Cardiac fibroblast (primary cell): ENCODE measurements at regions not wholly inside any gene's neighbourhood (a gene's known extent, or its start where the extent isn't known, plus 50 kb on each side); places are given as distances from the start of the nearest gene placed in this dataset.
"Not testable (repeated sequence)": the region's sequence is repeated elsewhere in the genome, so short reads cannot be mapped to it uniquely, and the experiment has no call there.

Experiments used
- DNase-seq, 2 donors: peaks; one replicate each; pipeline versions ENCODE4 v3.0.0 to v3.0.0-alpha.2; 2010; ENCODE audit warnings: low read depth in 2 of 2
- H3K4me3 ChIP-seq, 2 donors: replicated peaks in 1 of 2; 1 replicate in 1 of 2; 2 replicates in 1 of 2; pipeline ENCODE4 v1.5.1; 2011; ENCODE audit warnings: low read depth in 2 of 2, low read length in 2 of 2, mild to moderate bottlenecking in 2 of 2, moderate library complexity in 1 of 2
- TF ChIP-seq, protein P1 (sequence below): IDR thresholded peaks from one replicate; pipeline ENCODE4 v1.5.1; 2011; ENCODE audit warnings: low read depth, mild to moderate bottlenecking, low read length, inconsistent platforms

DNA sequence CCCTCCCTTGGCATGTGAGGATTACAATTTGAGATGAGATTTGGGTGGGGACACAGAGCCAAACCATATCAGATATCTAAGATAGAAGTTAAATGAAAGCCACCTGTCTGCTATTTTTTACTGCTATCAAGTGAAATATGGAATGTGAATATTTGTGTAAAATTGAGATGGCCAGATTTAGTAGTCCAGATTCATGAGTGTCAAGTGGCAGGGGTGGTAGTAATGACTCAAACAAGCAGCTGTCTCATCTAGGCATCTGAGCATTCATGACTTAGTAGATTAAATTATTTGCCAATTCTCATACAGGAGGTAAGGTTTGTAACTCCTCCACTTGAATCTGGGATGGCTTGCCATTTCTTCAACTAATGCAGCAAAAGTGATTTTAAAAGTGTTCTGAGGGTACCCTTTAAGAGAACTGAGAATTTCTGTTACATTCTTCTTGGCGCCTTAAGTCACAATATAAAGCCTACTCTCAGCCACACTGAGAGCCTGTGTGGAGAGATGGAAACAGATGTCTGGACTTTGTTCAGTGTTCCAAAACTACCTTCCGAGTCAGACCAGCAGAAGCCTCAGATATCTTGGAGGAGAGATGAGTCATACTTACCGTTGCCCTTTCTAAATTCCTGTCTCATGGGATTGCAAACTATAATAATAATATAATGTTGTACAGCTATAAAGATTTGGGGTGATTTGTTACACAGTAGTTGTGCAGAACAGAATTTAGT, 1065.6 kb upstream of the TMPRSS15 start:
- no peak overlapping the region for H3K4me3 ChIP-seq
- TF ChIP-seq, protein P1, sequence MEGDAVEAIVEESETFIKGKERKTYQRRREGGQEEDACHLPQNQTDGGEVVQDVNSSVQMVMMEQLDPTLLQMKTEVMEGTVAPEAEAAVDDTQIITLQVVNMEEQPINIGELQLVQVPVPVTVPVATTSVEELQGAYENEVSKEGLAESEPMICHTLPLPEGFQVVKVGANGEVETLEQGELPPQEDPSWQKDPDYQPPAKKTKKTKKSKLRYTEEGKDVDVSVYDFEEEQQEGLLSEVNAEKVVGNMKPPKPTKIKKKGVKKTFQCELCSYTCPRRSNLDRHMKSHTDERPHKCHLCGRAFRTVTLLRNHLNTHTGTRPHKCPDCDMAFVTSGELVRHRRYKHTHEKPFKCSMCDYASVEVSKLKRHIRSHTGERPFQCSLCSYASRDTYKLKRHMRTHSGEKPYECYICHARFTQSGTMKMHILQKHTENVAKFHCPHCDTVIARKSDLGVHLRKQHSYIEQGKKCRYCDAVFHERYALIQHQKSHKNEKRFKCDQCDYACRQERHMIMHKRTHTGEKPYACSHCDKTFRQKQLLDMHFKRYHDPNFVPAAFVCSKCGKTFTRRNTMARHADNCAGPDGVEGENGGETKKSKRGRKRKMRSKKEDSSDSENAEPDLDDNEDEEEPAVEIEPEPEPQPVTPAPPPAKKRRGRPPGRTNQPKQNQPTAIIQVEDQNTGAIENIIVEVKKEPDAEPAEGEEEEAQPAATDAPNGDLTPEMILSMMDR, result no peak
- DNase-seq, result peak in 1 of 2 donors; percentile 20

DNA sequence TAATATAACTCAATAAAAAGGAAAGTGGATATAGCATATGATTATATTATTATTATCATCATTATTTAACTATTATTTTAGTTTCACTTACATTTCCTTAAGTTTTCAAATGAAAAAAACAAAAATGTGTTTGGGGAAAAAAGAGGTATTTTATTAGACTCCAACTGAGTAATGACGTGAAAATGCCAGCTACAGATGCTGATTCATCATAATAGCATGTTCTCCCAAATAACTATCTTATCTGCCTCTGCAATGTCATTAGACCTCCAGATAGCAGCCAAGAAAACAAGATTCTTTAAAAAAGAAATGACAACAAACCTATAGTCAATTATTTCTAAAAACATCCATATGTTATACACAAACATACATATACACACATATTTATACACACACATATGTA, 1071.9 kb upstream of the TMPRSS15 start:
- H3K4me3 ChIP-seq, result no peak overlapping the region
- peak; percentile 6 to 70 for DNase-seq
- TF ChIP-seq, protein P1, result no peak

DNA sequence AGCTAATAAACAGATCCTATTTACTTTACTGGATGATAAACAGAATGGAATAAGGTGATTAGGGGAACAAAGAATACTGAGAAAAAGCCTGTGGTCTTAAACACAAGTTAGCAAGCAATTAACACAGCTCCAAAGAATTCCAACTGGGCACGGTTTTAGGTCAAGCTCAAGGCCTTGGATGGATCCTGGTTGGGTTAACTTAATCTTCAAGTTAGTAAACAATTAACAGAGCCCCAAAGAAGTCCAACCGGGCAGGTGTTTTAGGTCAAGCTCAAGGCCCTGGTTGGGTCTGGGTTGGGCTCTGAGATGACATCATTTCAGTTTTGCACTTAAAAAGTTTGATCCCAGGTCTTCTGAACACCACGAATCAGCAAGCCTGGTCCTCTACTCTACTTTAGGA, 1086.3 kb upstream of the TMPRSS15 start:
- no peak for DNase-seq
- TF ChIP-seq, protein P1, result no peak
- H3K4me3 ChIP-seq, result no peak overlapping the region

DNA sequence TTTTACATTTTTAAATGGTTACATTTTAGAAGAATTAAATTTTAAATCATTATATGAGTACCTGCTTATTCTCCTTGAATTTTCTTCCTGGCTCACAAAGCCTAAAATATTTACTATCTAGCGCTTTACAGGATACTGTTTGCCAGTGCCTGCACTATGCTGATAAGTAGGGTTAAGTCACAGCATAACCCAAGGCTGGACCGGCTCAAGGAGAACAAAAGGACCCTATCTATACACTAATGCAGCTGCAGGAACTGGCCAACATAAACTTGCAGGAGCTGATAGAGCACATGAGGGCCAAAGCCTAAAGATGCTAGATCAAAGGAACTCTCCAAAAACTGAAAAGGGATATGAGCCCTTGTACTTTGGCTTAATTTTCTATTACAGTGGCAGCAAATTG, 1086.9 kb upstream of the TMPRSS15 start:
- DNase-seq, result no peak
- H3K4me3 ChIP-seq, result no peak overlapping the region
- TF ChIP-seq, protein P1, result no peak

DNA sequence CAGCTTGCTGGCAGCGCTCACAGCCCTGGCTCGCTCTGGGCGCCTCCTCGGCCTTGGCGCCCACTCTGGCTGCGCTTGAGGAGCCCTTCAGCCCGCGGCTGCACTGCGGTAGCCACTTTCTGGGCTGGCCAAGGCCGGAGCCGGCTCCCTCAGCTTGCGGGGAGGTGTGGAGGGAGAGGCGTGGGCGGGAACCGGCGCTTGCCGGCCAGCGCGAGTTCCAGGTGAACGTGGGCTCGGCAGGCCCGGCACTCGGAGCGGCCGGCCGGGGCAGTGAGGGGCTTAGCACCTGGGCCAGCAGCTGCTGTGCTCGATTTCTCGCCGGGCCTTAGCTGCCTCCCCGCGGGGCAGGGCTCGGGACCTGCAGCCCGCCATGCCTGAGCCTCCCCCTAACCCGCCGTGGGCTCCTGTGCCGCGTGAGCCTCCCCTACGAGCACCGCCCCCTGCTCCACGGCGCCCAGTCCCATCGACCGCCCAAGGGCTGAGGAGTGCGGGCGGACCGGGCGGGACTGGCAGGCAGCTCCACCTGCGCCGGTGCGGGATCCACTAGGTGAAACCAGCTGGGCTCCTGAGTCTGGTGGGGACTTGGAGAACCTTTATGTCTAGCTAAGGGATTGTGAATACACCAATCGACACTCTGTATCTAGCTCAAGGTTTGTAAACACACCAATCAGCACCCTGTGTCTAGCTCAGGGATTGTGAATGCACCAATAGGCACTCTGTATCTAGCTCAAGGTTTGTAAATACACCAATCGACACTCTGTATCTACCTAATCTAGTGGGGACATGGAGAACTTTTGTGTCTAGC, 1090.1 kb upstream of the TMPRSS15 start:
- H3K4me3 ChIP-seq, DNase-seq: not testable (repeated sequence)

DNA sequence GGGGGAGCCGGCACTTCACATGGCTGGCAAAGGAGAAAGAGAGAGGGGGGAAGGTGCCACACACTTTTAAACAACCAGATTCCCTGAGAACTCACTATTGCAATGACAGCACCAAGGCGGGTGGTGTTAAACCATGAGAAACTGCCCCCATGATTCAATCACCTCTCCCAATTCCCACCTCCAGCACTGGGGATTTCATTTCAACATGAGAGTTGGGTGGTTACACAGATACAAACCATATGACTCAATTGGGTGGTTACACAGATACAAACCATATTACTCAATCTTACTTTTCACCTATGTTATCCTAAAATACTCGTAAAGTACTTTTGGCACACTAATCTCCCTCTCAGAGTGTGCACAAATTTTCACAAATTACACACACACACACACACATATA, 1097.5 kb upstream of the TMPRSS15 start:
- H3K4me3 ChIP-seq, result no peak overlapping the region
- TF ChIP-seq, protein P1, result no peak
- no peak for DNase-seq

DNA sequence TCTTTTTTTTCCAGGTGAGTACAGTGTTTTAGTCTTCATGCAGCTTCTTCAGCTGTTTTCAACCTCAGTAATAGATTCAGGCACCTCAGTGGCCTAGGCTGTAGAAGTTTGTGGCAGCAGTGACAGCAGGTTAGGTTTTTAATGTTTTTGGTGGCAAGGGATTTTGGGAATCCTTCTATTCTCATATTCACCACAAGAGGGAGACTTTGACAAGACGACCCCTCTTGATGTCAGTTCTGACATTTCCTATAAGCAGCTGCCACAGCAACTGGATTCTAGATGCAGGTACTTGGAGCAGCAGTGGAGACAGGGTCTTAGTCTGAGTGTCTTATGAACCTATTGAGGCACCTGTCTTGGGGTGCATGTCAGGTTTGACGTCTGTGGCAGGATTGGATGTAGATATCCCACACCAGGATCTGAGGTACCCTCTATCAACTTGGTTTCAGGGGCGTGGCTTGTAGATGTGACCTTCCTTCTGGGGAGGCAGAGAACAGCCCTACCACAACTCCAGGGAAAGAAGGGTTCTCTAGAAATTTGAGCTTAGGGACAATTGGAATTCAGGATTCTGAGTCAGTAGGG, 1104.2 kb upstream of the TMPRSS15 start:
- peak in 1 of 2 donors; percentile 2 for DNase-seq
- TF ChIP-seq, protein P1, result no peak
- no peak overlapping the region for H3K4me3 ChIP-seq
